ENCODE measurements at regions not wholly inside any gene's neighbourhood (a gene's known extent, or its start where the extent isn't known, plus 50 kb on each side); places are given as distances from the start of the nearest gene placed in this dataset.

DNA sequence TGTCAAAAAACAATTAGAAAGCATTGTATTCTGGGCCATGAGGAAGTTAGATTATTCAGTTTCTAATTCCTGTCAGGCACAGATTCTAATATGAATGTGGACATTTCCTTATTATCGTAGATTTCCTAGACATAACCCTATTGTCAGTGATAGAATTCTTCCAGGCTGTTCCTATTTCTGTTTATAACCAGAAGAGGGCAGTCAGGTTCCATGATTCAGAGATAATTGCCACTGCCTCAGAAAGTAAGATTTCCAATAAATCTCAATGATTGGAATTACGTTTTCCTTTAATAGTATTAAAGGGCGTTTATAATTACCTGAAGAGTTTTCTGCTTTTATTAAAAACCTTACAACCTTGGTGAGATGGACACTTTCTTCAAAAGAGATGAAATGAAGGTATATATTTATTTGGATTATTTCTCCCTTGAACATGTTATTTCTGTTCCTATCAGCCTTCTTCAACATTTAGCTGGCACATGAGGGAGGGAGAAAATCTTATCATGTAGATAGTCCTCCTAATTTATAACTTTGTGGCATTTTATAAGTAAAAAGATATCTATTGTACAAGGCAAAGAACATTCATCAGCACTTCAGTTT, 439.2 kb downstream of the MCTP2 start:
- Histone ChIP-seq H3K4me1 (ENCODE audit: control insufficient read depth, extremely low read depth, insufficient read depth, low read length) (peaks cover 2% of the 10 kb centered on the region), H3K36me3 (ENCODE audit: control insufficient read depth, insufficient read depth, low read length) (no peaks in the 10 kb centered on the region), H3K27me3 (ENCODE audit: control insufficient read depth, insufficient read depth, low read length) (no peaks in the 10 kb centered on the region), H3K9me3 (ENCODE audit: control insufficient read depth, insufficient read depth, low read depth, low read length) (no peaks in the 10 kb centered on the region), H3K4me2 (ENCODE audit: extremely low read depth, insufficient read depth, low read length) (no peak overlapping the region), H3K79me2 (ENCODE audit: control insufficient read depth, insufficient read depth, low read length) (no peaks in the 10 kb centered on the region), H2AFZ (ENCODE audit: low read length) (no peak overlapping the region), H3K4me3 (replicated peaks in 1 of 4; ENCODE audit: control extremely low read depth in 1 of 4, insufficient read depth in 1 of 4, low read depth in 3 of 4, low read length in 4 of 4) (no peak overlapping the region), H3K9ac (ENCODE audit: insufficient read depth, low read length) (no peak overlapping the region), H4K20me1 (ENCODE audit: control insufficient read depth, extremely low read depth, insufficient read depth, low read length) (no peaks in the 10 kb centered on the region), H3K27ac (ENCODE audit: insufficient read depth, low read length) (no peak overlapping the region)
- DNase-seq (ENCODE audit: low read depth in 2 of 2), result peak; percentile 32 to 74
- no peak for TF ChIP-seq EZH2 (IDR thresholded peaks at IDR 0.05; ENCODE audit: low read length, missing control alignments)
- TF ChIP-seq, protein P1, sequence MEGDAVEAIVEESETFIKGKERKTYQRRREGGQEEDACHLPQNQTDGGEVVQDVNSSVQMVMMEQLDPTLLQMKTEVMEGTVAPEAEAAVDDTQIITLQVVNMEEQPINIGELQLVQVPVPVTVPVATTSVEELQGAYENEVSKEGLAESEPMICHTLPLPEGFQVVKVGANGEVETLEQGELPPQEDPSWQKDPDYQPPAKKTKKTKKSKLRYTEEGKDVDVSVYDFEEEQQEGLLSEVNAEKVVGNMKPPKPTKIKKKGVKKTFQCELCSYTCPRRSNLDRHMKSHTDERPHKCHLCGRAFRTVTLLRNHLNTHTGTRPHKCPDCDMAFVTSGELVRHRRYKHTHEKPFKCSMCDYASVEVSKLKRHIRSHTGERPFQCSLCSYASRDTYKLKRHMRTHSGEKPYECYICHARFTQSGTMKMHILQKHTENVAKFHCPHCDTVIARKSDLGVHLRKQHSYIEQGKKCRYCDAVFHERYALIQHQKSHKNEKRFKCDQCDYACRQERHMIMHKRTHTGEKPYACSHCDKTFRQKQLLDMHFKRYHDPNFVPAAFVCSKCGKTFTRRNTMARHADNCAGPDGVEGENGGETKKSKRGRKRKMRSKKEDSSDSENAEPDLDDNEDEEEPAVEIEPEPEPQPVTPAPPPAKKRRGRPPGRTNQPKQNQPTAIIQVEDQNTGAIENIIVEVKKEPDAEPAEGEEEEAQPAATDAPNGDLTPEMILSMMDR (conservative IDR thresholded peaks at IDR 0.05 in 1 of 2, IDR thresholded peaks at IDR 0.05 in 1 of 2; ENCODE audit: low read depth in 1 of 2, low read length in 2 of 2), result peak; percentile 53 to 70

DNA sequence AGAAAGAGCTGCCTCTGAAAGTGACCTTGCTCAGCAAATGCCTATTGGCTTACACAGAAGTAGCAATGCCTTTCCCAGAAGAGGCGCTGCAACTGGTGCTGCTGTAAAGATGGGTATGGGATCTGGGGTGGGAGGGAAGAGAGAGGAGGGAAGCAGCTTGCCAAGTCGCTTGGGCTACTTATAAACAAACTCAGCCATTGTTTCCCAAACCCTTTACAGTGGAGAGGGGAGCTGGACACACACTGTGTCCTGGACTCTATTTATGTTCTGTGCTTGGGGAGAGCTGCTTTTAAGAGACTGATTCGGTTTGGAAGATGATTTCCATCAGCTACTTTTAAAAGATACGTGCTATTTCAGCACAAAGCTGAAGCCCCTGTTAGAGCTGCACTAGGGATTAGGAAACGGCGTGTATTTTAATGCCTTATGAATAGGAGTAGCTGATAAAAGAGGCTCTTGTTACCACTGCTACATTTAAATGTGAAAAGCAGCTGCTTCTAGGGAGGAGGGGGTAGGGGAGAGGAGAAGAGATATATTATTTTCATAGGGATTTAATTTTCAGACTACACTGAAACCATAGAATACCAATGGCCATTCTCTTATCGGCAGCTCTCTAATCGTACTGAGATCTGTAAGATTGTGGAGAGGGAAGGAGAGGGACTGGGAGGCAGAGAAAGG, 440.6 kb downstream of the MCTP2 start:
- Histone ChIP-seq H3K79me2 (ENCODE audit: control insufficient read depth, insufficient read depth, low read length) (no peaks in the 10 kb centered on the region), H2AFZ (ENCODE audit: low read length) (peak overlapping the region; percentile 47), H3K9ac (ENCODE audit: insufficient read depth, low read length) (no peak overlapping the region), H3K4me2 (ENCODE audit: extremely low read depth, insufficient read depth, low read length) (peak overlapping the region; percentile 10), H3K4me1 (ENCODE audit: control insufficient read depth, extremely low read depth, insufficient read depth, low read length) (peaks cover 2% of the 10 kb centered on the region), H3K9me3 (ENCODE audit: control insufficient read depth, insufficient read depth, low read depth, low read length) (no peaks in the 10 kb centered on the region), H3K36me3 (ENCODE audit: control insufficient read depth, insufficient read depth, low read length) (no peaks in the 10 kb centered on the region), H3K4me3 (replicated peaks in 1 of 4; ENCODE audit: control extremely low read depth in 1 of 4, insufficient read depth in 1 of 4, low read depth in 3 of 4, low read length in 4 of 4) (peak overlapping the region in 2 of 4 experiments; percentile 28 to 31), H3K27me3 (ENCODE audit: control insufficient read depth, insufficient read depth, low read length) (no peaks in the 10 kb centered on the region), H4K20me1 (ENCODE audit: control insufficient read depth, extremely low read depth, insufficient read depth, low read length) (no peaks in the 10 kb centered on the region), H3K27ac (ENCODE audit: insufficient read depth, low read length) (no peak overlapping the region)
- DNase-seq (ENCODE audit: low read depth in 2 of 2), result peak; percentile 57 to 83
- TF ChIP-seq, protein P1 (conservative IDR thresholded peaks at IDR 0.05 in 1 of 2, IDR thresholded peaks at IDR 0.05 in 1 of 2; ENCODE audit: low read depth in 1 of 2, low read length in 2 of 2), result peak in 1 of 2 donors; percentile 30
- TF ChIP-seq EZH2 (IDR thresholded peaks at IDR 0.05; ENCODE audit: low read length, missing control alignments), result no peak

DNA sequence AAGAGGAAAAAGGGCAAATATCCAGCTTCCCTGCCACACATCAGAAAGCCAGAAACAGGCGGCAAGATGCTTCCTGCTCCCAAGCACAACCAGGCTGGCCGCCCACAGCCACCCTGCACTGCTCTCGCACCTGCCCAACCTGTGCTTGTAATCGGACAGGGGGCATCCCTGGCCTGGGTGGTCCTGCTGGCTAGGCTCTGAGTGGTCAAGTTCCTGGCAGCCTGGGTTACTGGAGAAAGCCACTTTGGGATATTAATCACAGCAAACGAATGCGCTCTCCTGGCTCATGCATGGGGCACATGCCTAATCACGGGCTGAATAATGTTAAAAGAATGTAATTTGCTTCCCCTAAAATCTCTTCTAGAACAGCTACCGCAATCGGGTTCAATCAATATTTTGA, 442.4 kb downstream of the MCTP2 start:
- Histone ChIP-seq H3K79me2 (ENCODE audit: control insufficient read depth, insufficient read depth, low read length) (no peaks in the 10 kb centered on the region), H3K36me3 (ENCODE audit: control insufficient read depth, insufficient read depth, low read length) (no peaks in the 10 kb centered on the region), H3K4me3 (replicated peaks in 1 of 4; ENCODE audit: control extremely low read depth in 1 of 4, insufficient read depth in 1 of 4, low read depth in 3 of 4, low read length in 4 of 4) (peak overlapping the region in 1 of 4 experiments; percentile 53), H3K9me3 (ENCODE audit: control insufficient read depth, insufficient read depth, low read depth, low read length) (no peaks in the 10 kb centered on the region), H3K4me1 (ENCODE audit: control insufficient read depth, extremely low read depth, insufficient read depth, low read length) (peaks cover 2% of the 10 kb centered on the region), H2AFZ (ENCODE audit: low read length) (no peak overlapping the region), H3K9ac (ENCODE audit: insufficient read depth, low read length) (no peak overlapping the region), H3K4me2 (ENCODE audit: extremely low read depth, insufficient read depth, low read length) (peak overlapping the region; percentile 73), H3K27ac (ENCODE audit: insufficient read depth, low read length) (no peak overlapping the region), H3K27me3 (ENCODE audit: control insufficient read depth, insufficient read depth, low read length) (no peaks in the 10 kb centered on the region), H4K20me1 (ENCODE audit: control insufficient read depth, extremely low read depth, insufficient read depth, low read length) (no peaks in the 10 kb centered on the region)
- peak in 1 of 2 donors; percentile 55 for DNase-seq (ENCODE audit: low read depth in 2 of 2)
- TF ChIP-seq, protein P1 (conservative IDR thresholded peaks at IDR 0.05 in 1 of 2, IDR thresholded peaks at IDR 0.05 in 1 of 2; ENCODE audit: low read depth in 1 of 2, low read length in 2 of 2), result no peak
- TF ChIP-seq EZH2 (IDR thresholded peaks at IDR 0.05; ENCODE audit: low read length, missing control alignments), result no peak

All from fibroblast of lung (primary cell).